ENCODE measurements at regions not wholly inside any gene's neighbourhood (a gene's known extent, or its start where the extent isn't known, plus 50 kb on each side); places are given as distances from the start of the nearest gene placed in this dataset.

GRCh38 chr1:47650205-47650604, 212.4 kb downstream of the FOXD2 start:
- TF ChIP-seq CTCF (conservative IDR thresholded peaks at IDR 0.05) (no peak), EZH2 (IDR thresholded peaks at IDR 0.05; ENCODE audit: low read depth) (no peak)
